Keratinocyte (primary cell): ENCODE measurements at regions not wholly inside any gene's neighbourhood (a gene's known extent, or its start where the extent isn't known, plus 50 kb on each side); places are given as distances from the start of the nearest gene placed in this dataset.

Source experiments
- EZH2 ChIP-seq: IDR thresholded peaks from one replicate; pipeline ENCODE4 v1.6.1; 2012; ENCODE audit warnings: inconsistent platforms, mild to moderate bottlenecking, low read length, moderate library complexity
- TF ChIP-seq, protein P1 (sequence below), 3 experiments: IDR thresholded peaks in 1 of 3; conservative IDR thresholded peaks in 1 of 3; optimal IDR thresholded peaks in 1 of 3; 2 replicates in 2 of 3; 3 replicates in 1 of 3; pipeline versions ENCODE3 to v1.5.1; 2011; ENCODE audit warnings: low read length in 3 of 3, mild to moderate bottlenecking in 3 of 3, moderate library complexity in 2 of 3, control low read depth in 1 of 3, inconsistent platforms in 1 of 3; ENCODE audit not compliant: insufficient read depth in 2 of 3; ENCODE audit errors: extremely low read depth in 1 of 3

DNA sequence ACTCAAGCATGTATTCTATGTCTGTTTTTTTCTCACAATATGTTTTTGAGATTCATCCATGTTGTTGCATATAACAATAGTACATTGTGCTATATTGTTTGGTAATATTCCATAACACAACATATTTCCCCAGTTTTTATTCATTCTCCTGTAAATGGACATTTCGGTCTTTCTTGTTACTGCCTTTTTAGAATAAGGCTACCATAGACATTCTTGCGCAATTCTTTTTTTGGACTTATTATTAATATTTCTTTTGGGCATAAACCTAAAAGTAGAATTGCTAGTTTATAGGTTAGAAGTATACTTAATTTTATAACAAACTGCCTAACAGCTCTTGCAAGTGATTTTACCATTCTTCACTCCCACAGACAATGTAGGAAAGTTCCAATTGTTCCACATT lies 573.0 kb downstream of the ADGRL2 start:
- TF ChIP-seq, protein P1, sequence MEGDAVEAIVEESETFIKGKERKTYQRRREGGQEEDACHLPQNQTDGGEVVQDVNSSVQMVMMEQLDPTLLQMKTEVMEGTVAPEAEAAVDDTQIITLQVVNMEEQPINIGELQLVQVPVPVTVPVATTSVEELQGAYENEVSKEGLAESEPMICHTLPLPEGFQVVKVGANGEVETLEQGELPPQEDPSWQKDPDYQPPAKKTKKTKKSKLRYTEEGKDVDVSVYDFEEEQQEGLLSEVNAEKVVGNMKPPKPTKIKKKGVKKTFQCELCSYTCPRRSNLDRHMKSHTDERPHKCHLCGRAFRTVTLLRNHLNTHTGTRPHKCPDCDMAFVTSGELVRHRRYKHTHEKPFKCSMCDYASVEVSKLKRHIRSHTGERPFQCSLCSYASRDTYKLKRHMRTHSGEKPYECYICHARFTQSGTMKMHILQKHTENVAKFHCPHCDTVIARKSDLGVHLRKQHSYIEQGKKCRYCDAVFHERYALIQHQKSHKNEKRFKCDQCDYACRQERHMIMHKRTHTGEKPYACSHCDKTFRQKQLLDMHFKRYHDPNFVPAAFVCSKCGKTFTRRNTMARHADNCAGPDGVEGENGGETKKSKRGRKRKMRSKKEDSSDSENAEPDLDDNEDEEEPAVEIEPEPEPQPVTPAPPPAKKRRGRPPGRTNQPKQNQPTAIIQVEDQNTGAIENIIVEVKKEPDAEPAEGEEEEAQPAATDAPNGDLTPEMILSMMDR (optimal IDR thresholded peaks at IDR 0.05 in 1 of 3, IDR thresholded peaks at IDR 0.05 in 1 of 3, conservative IDR thresholded peaks at IDR 0.05 in 1 of 3; ENCODE audit: extremely low read depth in 1 of 3, insufficient read depth in 2 of 3, low read length in 3 of 3): no peak
- no peak for TF ChIP-seq EZH2
